ENCODE measurements at regions not wholly inside any gene's neighbourhood (a gene's known extent, or its start where the extent isn't known, plus 50 kb on each side); places are given as distances from the start of the nearest gene placed in this dataset.

- no peak for DNase-seq
- Histone ChIP-seq H3F3A (ENCODE audit: insufficient read depth, low read depth) (no peaks in the 10 kb centered on the region), H2AFZ (no peak overlapping the region), H3K9me2 (ENCODE audit: insufficient read depth) (no peaks in the 10 kb centered on the region), H3K27me3 (ENCODE audit: insufficient read depth, low read depth) (no peaks in the 10 kb centered on the region), H3K9me3 (ENCODE audit: insufficient read depth, low read depth) (no peaks in the 10 kb centered on the region), H3K27ac (no peak overlapping the region), H3K4me1 (replicated peaks; ENCODE audit: insufficient read depth) (no peaks in the 10 kb centered on the region), H3K79me2 (ENCODE audit: low read depth) (no peaks in the 10 kb centered on the region), H3K4me2 (no peak overlapping the region), H4K20me1 (ENCODE audit: insufficient read depth) (no peaks in the 10 kb centered on the region), H3K4me3 (no peak overlapping the region), H3K36me3 (ENCODE audit: low read depth) (no peaks in the 10 kb centered on the region)
- no TSS peak for BruUV-seq (replicated peaks)
- POLR2A ChIA-PET (ENCODE audit: unreplicated experiment) = no interaction called here
- intact Hi-C loops (cut with micrococcal nuclease; ENCODE audit: unreplicated experiment) = no loop called here
- TF ChIP-seq EZH2 (IDR thresholded peaks at IDR 0.05; ENCODE audit: low read depth) = no peak
- TF ChIP-seq CTCF (conservative IDR thresholded peaks at IDR 0.05) = no peak
- CTCF ChIA-PET = interaction anchor here (0.6 kb wide), 1 partner anchor 24 kb away, joined by 11 read pairs; no protein-coding TSS in a partner anchor
These were observed 63.3 kb upstream of the MITF start for GRCh38 chr3:69675786-69676530.

GRCh38 chr3:69674752-69675151 lies 64.5 kb upstream of the MITF start:
- no peaks in the 10 kb centered on the region for H4K20me1 ChIP-seq (ENCODE audit: insufficient read depth)
- H3K9me2 ChIP-seq (ENCODE audit: insufficient read depth) = no peaks in the 10 kb centered on the region
- no peak for DNase-seq
- H3K36me3 ChIP-seq (ENCODE audit: low read depth) = no peaks in the 10 kb centered on the region
- H3K79me2 ChIP-seq (ENCODE audit: low read depth) = no peaks in the 10 kb centered on the region
- no peaks in the 10 kb centered on the region for H3K27me3 ChIP-seq (ENCODE audit: insufficient read depth, low read depth)
- no peak overlapping the region for H3K4me3 ChIP-seq
- H3K4me1 ChIP-seq (replicated peaks; ENCODE audit: insufficient read depth) = no peaks in the 10 kb centered on the region
- TF ChIP-seq EZH2 (IDR thresholded peaks at IDR 0.05; ENCODE audit: low read depth) (no peak), CTCF (conservative IDR thresholded peaks at IDR 0.05) (no peak)
- no TSS peak for BruUV-seq (replicated peaks)
- H3K9me3 ChIP-seq (ENCODE audit: insufficient read depth, low read depth) = no peaks in the 10 kb centered on the region
- H3F3A ChIP-seq (ENCODE audit: insufficient read depth, low read depth) = no peaks in the 10 kb centered on the region
- no peak overlapping the region for H3K4me2 ChIP-seq
- CTCF ChIA-PET = interaction anchor here (0.9 kb wide), 1 partner anchor 192 kb away, joined by 4 read pairs; no protein-coding TSS in a partner anchor
- POLR2A ChIA-PET (ENCODE audit: unreplicated experiment) = no interaction called here
- intact Hi-C loops (cut with micrococcal nuclease; ENCODE audit: unreplicated experiment) = loop anchor here (5.0 kb wide), 1 partner anchor 367 kb away; no protein-coding TSS in a partner anchor
- H3K27ac ChIP-seq = no peak overlapping the region
- H2AFZ ChIP-seq = no peak overlapping the region

GRCh38 chr3:69671082-69671952 lies 67.9 kb upstream of the MITF start:
- CTCF ChIA-PET = interaction anchor here (0.5 to 1.4 kb wide), 2 partner anchors 121 to 365 kb away, joined by 3 read pairs; no protein-coding TSS in a partner anchor

More at GRCh38 chr3:69671082-69671952, 67.9 kb upstream of the MITF start:
- Histone ChIP-seq H3K9me2 (ENCODE audit: insufficient read depth) (no peaks in the 10 kb centered on the region), H3K4me2 (no peak overlapping the region), H3K4me1 (replicated peaks; ENCODE audit: insufficient read depth) (no peaks in the 10 kb centered on the region), H3K36me3 (ENCODE audit: low read depth) (no peaks in the 10 kb centered on the region), H3K79me2 (ENCODE audit: low read depth) (no peaks in the 10 kb centered on the region), H3F3A (ENCODE audit: insufficient read depth, low read depth) (no peaks in the 10 kb centered on the region), H3K9me3 (ENCODE audit: insufficient read depth, low read depth) (no peaks in the 10 kb centered on the region), H3K4me3 (no peak overlapping the region), H4K20me1 (ENCODE audit: insufficient read depth) (no peaks in the 10 kb centered on the region), H2AFZ (no peak overlapping the region), H3K27me3 (ENCODE audit: insufficient read depth, low read depth) (no peaks in the 10 kb centered on the region), H3K27ac (no peak overlapping the region)
- intact Hi-C loops (cut with micrococcal nuclease; ENCODE audit: unreplicated experiment) = loop anchor here (1.0 to 5.0 kb wide), 4 partner anchors 233 to 551 kb away; no protein-coding TSS in a partner anchor
- DNase-seq = peak; percentile 18 to 42
- POLR2A ChIA-PET (ENCODE audit: unreplicated experiment) = no interaction called here
- no peak for TF ChIP-seq EZH2 (IDR thresholded peaks at IDR 0.05; ENCODE audit: low read depth)
- TF ChIP-seq CTCF (conservative IDR thresholded peaks at IDR 0.05) = peak; percentile 73
- BruUV-seq (replicated peaks) = no TSS peak
